HL-60 (cell line): ENCODE measurements at regions not wholly inside any gene's neighbourhood (a gene's known extent, or its start where the extent isn't known, plus 50 kb on each side); places are given as distances from the start of the nearest gene placed in this dataset.

Experiments
- DNase-seq, 2 experiments: peaks; one replicate each; pipeline ENCODE4 v3.0.0-alpha.2; 2010 to 2020; ENCODE audit warnings: low read depth in 1 of 2, low spot score in 1 of 2
- H3K27ac ChIP-seq: fragments of 250-450 bp; sonication (Bioruptor Pico); replicated peaks from 2 replicates; pipeline ENCODE4 v1.5.1; 2020; ENCODE audit warnings: mild to moderate bottlenecking, moderate library complexity
- H3K27me3 ChIP-seq: fragments of 250-450 bp; sonication (Bioruptor Pico); 2 replicates; pipeline ENCODE4 v1.5.1; 2021; ENCODE audit warnings: mild to moderate bottlenecking, moderate library complexity; ENCODE audit not compliant: insufficient read depth, poor library complexity, severe bottlenecking
- H3K4me3 ChIP-seq: replicated peaks from 2 replicates; pipeline ENCODE4 v1.5.1; 2011; ENCODE audit warnings: mild to moderate bottlenecking, control low read depth, low read length; ENCODE audit not compliant: insufficient read depth
- CTCF ChIP-seq: IDR thresholded peaks from one replicate; pipeline ENCODE4 v1.5.1; 2011; ENCODE audit warnings: low read length, control low read depth, inconsistent platforms; ENCODE audit not compliant: insufficient read depth
- GABPA ChIP-seq: IDR thresholded peaks from 2 replicates; pipeline ENCODE4 v1.6.1; 2012; ENCODE audit warnings: low read depth
- POLR2AphosphoS5 ChIP-seq: IDR thresholded peaks from 2 replicates; pipeline ENCODE4 v1.6.1; 2012; ENCODE audit warnings: low read depth
- REST ChIP-seq: IDR thresholded peaks from 2 replicates; pipeline ENCODE4 v1.6.1; 2012; ENCODE audit warnings: low read depth; ENCODE audit not compliant: insufficient replicate concordance
- SPI1 ChIP-seq: IDR thresholded peaks from 2 replicates; pipeline ENCODE4 v1.6.1; 2012; ENCODE audit warnings: low read depth, mild to moderate bottlenecking, borderline replicate concordance

- Histone ChIP-seq H3K4me3 (no peak overlapping the region), H3K27me3 (no peaks in the 10 kb centered on the region), H3K27ac (no peak overlapping the region)
- TF ChIP-seq REST (no peak), GABPA (no peak)
- no peak for DNase-seq
These were observed 1915.1 kb downstream of the MAT2B start for GRCh38 chr5:165420493-165420892.

GRCh38 chr5:165423697-165424299 lies 1918.4 kb downstream of the MAT2B start:
- no peak overlapping the region for H3K4me3 ChIP-seq
- TF ChIP-seq SPI1 (no peak), CTCF (no peak), POLR2AphosphoS5 (no peak), GABPA (no peak), REST (no peak)
- no peaks in the 10 kb centered on the region for H3K27me3 ChIP-seq
- DNase-seq = no peak
- H3K27ac ChIP-seq = no peak overlapping the region

- no peak overlapping the region for H3K27ac ChIP-seq
- H3K27me3 ChIP-seq = no peaks in the 10 kb centered on the region
- H3K4me3 ChIP-seq = no peak overlapping the region
- no peak for TF ChIP-seq GABPA
- TF ChIP-seq POLR2AphosphoS5 = no peak
- TF ChIP-seq REST = no peak
- TF ChIP-seq SPI1 = peak; percentile 69
- TF ChIP-seq CTCF = no peak
- DNase-seq = no peak
These were observed 1920.2 kb downstream of the MAT2B start for GRCh38 chr5:165425594-165425993.

- Histone ChIP-seq H3K4me3 (no peak overlapping the region), H3K27me3 (no peaks in the 10 kb centered on the region), H3K27ac (no peak overlapping the region)
- TF ChIP-seq POLR2AphosphoS5 (no peak), GABPA (no peak), REST (no peak), CTCF (no peak), SPI1 (no peak)
- no peak for DNase-seq
These were observed 1943.3 kb downstream of the MAT2B start for GRCh38 chr5:165448753-165449152.
